SK-N-MC (cell line): ENCODE measurements at regions not wholly inside any gene's neighbourhood (a gene's known extent, or its start where the extent isn't known, plus 50 kb on each side); places are given as distances from the start of the nearest gene placed in this dataset.

Experiments used
- EZH2 ChIP-seq: fragments of 200-600 bp; sonication (generic); IDR thresholded peaks from one replicate; pipeline ENCODE4 v1.6.1; 2017; ENCODE audit warnings: antibody characterized with exemption
- FOXP2 ChIP-seq: optimal IDR thresholded peaks from 2 replicates; pipeline ENCODE3; 2011; ENCODE audit warnings: mild to moderate bottlenecking, moderate library complexity; ENCODE audit not compliant: insufficient read depth; ENCODE audit errors: extremely low read length, control extremely low read depth
- POLR2AphosphoS5 ChIP-seq: IDR thresholded peaks from 2 replicates; pipeline ENCODE4 v1.6.1; 2012; ENCODE audit warnings: mild to moderate bottlenecking, low read depth, low read length, borderline replicate concordance

DNA sequence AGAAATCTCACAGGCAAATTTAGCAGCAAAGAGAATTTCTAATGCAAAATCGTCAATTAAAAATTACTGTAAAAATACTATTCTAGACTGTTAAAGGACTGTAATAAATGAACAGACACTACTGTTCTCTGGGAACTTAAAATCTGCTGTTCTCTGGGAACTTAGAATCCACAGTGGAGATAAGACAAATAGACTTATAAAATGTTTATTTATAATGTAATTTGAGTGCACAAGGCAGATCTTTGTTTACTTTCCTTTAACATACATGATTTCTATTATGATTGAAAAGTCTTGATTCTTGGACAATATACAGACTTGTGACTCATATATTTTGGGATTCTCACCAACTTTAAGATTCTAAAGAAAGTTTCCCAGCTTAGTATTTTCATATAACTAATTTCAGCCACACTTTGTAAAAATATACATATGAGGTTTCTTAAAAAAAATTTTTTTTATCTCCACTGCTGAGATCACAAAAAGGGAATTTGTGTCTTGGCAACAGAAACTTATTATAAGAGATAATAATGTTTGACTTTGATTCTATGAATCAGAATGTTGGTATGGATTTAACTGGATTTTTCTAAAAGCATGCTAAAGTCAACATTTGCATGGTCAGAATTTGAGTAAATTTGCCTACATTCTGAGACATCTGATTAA, 166.3 kb upstream of the RHOBTB1 start:
- no peak for TF ChIP-seq POLR2AphosphoS5
- TF ChIP-seq EZH2 = no peak
- TF ChIP-seq FOXP2 = no peak
